ENCODE measurements at regions not wholly inside any gene's neighbourhood (a gene's known extent, or its start where the extent isn't known, plus 50 kb on each side); places are given as distances from the start of the nearest gene placed in this dataset.

DNA sequence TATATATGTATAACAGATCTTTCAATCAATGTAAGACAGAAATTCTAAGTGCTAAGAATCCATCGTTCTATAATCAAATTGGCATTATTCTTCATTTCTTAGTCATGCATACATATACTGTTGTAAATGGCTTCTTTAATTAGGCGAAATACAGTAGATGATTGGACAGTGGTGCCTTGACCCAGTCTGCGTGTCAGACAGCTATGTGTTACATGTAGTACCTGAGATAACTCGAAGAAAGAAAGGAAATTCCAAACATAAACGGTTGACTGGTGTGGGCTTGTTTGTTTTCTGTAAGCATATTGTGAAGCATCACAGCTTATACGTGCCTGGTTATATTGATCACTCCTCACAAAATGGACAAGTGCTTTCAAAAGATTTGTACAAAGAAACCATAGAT is 210.5 kb downstream of the ETNK1 start:
- H3K4me2 ChIP-seq (ENCODE audit: extremely low read depth, insufficient read depth, low read length): no peak overlapping the region
- H3K9ac ChIP-seq (ENCODE audit: insufficient read depth, low read length): no peak overlapping the region
- H3K9me3 ChIP-seq (ENCODE audit: control insufficient read depth, insufficient read depth, low read depth, low read length): no peaks in the 10 kb centered on the region
- no peak for DNase-seq (ENCODE audit: low read depth in 2 of 2)
- no peaks in the 10 kb centered on the region for H3K4me1 ChIP-seq (ENCODE audit: control insufficient read depth, extremely low read depth, insufficient read depth, low read length)
- no peak overlapping the region for H2AFZ ChIP-seq (ENCODE audit: low read length)
- H3K27ac ChIP-seq (ENCODE audit: insufficient read depth, low read length): no peak overlapping the region
- H3K36me3 ChIP-seq (ENCODE audit: control insufficient read depth, insufficient read depth, low read length): no peaks in the 10 kb centered on the region
- H3K4me3 ChIP-seq (replicated peaks in 1 of 4; ENCODE audit: control extremely low read depth in 1 of 4, insufficient read depth in 1 of 4, low read depth in 3 of 4, low read length in 4 of 4): no peak overlapping the region
- H3K79me2 ChIP-seq (ENCODE audit: control insufficient read depth, insufficient read depth, low read length): no peaks in the 10 kb centered on the region
- TF ChIP-seq EZH2 (IDR thresholded peaks at IDR 0.05; ENCODE audit: low read length, missing control alignments): no peak
- TF ChIP-seq, protein P1, sequence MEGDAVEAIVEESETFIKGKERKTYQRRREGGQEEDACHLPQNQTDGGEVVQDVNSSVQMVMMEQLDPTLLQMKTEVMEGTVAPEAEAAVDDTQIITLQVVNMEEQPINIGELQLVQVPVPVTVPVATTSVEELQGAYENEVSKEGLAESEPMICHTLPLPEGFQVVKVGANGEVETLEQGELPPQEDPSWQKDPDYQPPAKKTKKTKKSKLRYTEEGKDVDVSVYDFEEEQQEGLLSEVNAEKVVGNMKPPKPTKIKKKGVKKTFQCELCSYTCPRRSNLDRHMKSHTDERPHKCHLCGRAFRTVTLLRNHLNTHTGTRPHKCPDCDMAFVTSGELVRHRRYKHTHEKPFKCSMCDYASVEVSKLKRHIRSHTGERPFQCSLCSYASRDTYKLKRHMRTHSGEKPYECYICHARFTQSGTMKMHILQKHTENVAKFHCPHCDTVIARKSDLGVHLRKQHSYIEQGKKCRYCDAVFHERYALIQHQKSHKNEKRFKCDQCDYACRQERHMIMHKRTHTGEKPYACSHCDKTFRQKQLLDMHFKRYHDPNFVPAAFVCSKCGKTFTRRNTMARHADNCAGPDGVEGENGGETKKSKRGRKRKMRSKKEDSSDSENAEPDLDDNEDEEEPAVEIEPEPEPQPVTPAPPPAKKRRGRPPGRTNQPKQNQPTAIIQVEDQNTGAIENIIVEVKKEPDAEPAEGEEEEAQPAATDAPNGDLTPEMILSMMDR (conservative IDR thresholded peaks at IDR 0.05 in 1 of 2, IDR thresholded peaks at IDR 0.05 in 1 of 2; ENCODE audit: low read depth in 1 of 2, low read length in 2 of 2): no peak
- H4K20me1 ChIP-seq (ENCODE audit: control insufficient read depth, extremely low read depth, insufficient read depth, low read length): no peaks in the 10 kb centered on the region
- no peaks in the 10 kb centered on the region for H3K27me3 ChIP-seq (ENCODE audit: control insufficient read depth, insufficient read depth, low read length)

DNA sequence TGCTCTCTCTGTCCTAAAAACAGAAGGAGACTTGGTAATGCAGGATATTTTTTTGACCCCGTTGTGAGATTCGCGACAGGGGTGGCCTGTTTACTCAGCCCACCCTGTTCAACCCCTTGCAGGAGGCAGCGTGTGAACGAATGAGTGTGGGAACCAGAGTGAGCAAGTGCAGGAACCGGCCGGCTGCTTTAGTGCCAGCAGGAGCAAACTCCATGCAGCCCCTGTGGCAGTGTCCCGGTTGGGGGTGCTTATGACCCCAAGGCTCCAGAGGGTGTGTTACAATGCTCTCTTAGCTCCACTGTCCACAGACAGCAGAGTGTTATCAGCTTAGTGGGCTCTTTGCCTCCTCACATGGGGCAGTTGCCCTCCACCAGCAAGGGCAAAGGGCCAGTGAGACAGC is 225.2 kb downstream of the ETNK1 start:
- H3K4me1 ChIP-seq (ENCODE audit: control insufficient read depth, extremely low read depth, insufficient read depth, low read length): no peaks in the 10 kb centered on the region
- no peaks in the 10 kb centered on the region for H3K9me3 ChIP-seq (ENCODE audit: control insufficient read depth, insufficient read depth, low read depth, low read length)
- TF ChIP-seq EZH2 (IDR thresholded peaks at IDR 0.05; ENCODE audit: low read length, missing control alignments): no peak
- TF ChIP-seq, protein P1 (conservative IDR thresholded peaks at IDR 0.05 in 1 of 2, IDR thresholded peaks at IDR 0.05 in 1 of 2; ENCODE audit: low read depth in 1 of 2, low read length in 2 of 2): no peak
- H3K4me2 ChIP-seq (ENCODE audit: extremely low read depth, insufficient read depth, low read length): no peak overlapping the region
- no peaks in the 10 kb centered on the region for H3K27me3 ChIP-seq (ENCODE audit: control insufficient read depth, insufficient read depth, low read length)
- H3K9ac ChIP-seq (ENCODE audit: insufficient read depth, low read length): no peak overlapping the region
- H3K4me3 ChIP-seq (replicated peaks in 1 of 4; ENCODE audit: control extremely low read depth in 1 of 4, insufficient read depth in 1 of 4, low read depth in 3 of 4, low read length in 4 of 4): no peak overlapping the region
- H4K20me1 ChIP-seq (ENCODE audit: control insufficient read depth, extremely low read depth, insufficient read depth, low read length): no peaks in the 10 kb centered on the region
- H3K36me3 ChIP-seq (ENCODE audit: control insufficient read depth, insufficient read depth, low read length): no peaks in the 10 kb centered on the region
- no peak overlapping the region for H3K27ac ChIP-seq (ENCODE audit: insufficient read depth, low read length)
- no peak for DNase-seq (ENCODE audit: low read depth in 2 of 2)
- no peak overlapping the region for H2AFZ ChIP-seq (ENCODE audit: low read length)
- H3K79me2 ChIP-seq (ENCODE audit: control insufficient read depth, insufficient read depth, low read length): no peaks in the 10 kb centered on the region

DNA sequence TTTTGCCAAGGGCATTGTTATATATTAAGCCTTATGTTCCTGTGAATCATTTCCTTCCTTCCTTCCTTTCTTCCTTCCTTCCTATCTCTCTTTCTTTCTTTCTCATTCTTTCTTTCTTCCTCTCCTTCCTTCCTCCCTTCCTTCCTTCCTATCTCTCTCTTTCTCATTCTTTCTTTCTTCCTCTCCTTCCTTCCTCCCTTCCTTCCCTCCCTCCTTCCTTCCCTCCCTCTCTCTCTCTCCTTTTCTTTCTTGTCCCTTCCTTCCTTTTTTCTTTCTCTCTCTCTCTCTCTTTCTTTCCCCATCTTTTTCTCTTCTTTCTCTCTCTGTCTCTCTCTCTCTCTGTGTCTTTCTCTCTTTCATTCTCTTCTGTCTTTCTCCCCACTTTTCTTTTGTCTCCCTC is 226.6 kb downstream of the ETNK1 start:
- no peaks in the 10 kb centered on the region for H3K36me3 ChIP-seq (ENCODE audit: control insufficient read depth, insufficient read depth, low read length)
- H3K4me2 ChIP-seq (ENCODE audit: extremely low read depth, insufficient read depth, low read length): no peak overlapping the region
- no peaks in the 10 kb centered on the region for H4K20me1 ChIP-seq (ENCODE audit: control insufficient read depth, extremely low read depth, insufficient read depth, low read length)
- H3K4me1 ChIP-seq (ENCODE audit: control insufficient read depth, extremely low read depth, insufficient read depth, low read length): no peaks in the 10 kb centered on the region
- H3K27me3 ChIP-seq (ENCODE audit: control insufficient read depth, insufficient read depth, low read length): no peaks in the 10 kb centered on the region
- H3K9ac ChIP-seq (ENCODE audit: insufficient read depth, low read length): no peak overlapping the region
- no peaks in the 10 kb centered on the region for H3K79me2 ChIP-seq (ENCODE audit: control insufficient read depth, insufficient read depth, low read length)
- no peak overlapping the region for H2AFZ ChIP-seq (ENCODE audit: low read length)
- no peak for DNase-seq (ENCODE audit: low read depth in 2 of 2)
- TF ChIP-seq, protein P1 (conservative IDR thresholded peaks at IDR 0.05 in 1 of 2, IDR thresholded peaks at IDR 0.05 in 1 of 2; ENCODE audit: low read depth in 1 of 2, low read length in 2 of 2): no peak
- no peak for TF ChIP-seq EZH2 (IDR thresholded peaks at IDR 0.05; ENCODE audit: low read length, missing control alignments)
- H3K9me3 ChIP-seq (ENCODE audit: control insufficient read depth, insufficient read depth, low read depth, low read length): no peaks in the 10 kb centered on the region
- no peak overlapping the region for H3K27ac ChIP-seq (ENCODE audit: insufficient read depth, low read length)
- H3K4me3 ChIP-seq (replicated peaks in 1 of 4; ENCODE audit: control extremely low read depth in 1 of 4, insufficient read depth in 1 of 4, low read depth in 3 of 4, low read length in 4 of 4): no peak overlapping the region
